GM13976 (cell line): ENCODE measurements at regions not wholly inside any gene's neighbourhood (a gene's known extent, or its start where the extent isn't known, plus 50 kb on each side); places are given as distances from the start of the nearest gene placed in this dataset.

Source experiments
- DNase-seq: peaks from one replicate; pipeline ENCODE4 v3.0.0; 2012; ENCODE audit warnings: low spot score
- CTCF ChIP-seq: IDR thresholded peaks from 2 replicates; pipeline ENCODE4 v1.5.1; 2012; ENCODE audit warnings: borderline replicate concordance, mild to moderate bottlenecking; ENCODE audit not compliant: insufficient read depth; ENCODE audit errors: extremely low read depth, missing control alignments, control extremely low read depth
- in situ Hi-C: fragments of 300-500 bp; cut with MboI; formaldehyde crosslinking; loops from one replicate; pipeline ENCODE4 v1.12.0; 2022; ENCODE audit warnings: low sequenced_read_pairs, mixed read lengths, inconsistent platforms; ENCODE audit not compliant: unreplicated experiment

GRCh38 chr1:221397141-221397540 lies 344.7 kb downstream of the DUSP10 start:
- TF ChIP-seq CTCF = no peak
- in situ Hi-C loops = no loop called here
- DNase-seq = no peak

DNA sequence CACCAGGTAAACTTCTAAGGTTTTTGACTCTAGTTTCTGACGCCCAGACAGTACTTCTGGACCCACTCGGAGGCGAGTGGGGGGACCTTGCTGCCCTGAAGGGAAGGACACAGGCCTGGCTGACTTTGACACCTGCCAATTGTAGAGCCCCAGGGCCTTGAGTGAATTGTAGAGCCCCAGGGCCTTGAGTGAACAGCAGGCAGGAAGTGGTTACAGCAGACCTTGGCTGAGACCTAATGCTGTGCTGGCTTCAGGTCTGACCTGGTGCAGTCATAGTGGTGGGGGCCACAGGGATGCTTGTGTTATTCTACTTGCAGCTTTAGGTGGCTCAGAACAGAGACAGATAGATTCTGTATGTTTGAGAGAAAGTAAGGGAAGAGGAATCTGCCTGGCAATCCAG lies 344.3 kb downstream of the DUSP10 start:
- TF ChIP-seq CTCF = no peak
- no peak for DNase-seq
- in situ Hi-C loops = no loop called here

DNA sequence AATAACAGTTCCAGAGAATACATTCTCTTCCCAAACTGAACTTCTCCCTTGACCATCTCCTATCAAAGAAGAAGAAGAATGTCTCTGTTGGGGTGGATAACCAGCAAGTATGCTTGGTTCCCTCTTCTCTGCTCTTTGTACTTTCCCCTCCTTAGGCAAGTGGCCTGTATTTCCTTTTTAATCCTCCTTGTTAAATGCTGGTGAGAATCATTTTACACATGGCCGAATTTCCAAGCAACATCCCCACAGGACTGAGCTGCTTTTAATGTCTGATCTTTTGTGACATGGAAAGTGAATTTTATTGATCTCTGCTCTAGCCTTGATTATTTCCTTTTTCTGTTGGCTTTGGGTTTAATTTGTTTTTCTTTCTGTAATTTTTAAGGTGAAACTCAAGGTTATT lies 336.7 kb downstream of the DUSP10 start:
- TF ChIP-seq CTCF = no peak
- in situ Hi-C loops = no loop called here
- DNase-seq = no peak

DNA sequence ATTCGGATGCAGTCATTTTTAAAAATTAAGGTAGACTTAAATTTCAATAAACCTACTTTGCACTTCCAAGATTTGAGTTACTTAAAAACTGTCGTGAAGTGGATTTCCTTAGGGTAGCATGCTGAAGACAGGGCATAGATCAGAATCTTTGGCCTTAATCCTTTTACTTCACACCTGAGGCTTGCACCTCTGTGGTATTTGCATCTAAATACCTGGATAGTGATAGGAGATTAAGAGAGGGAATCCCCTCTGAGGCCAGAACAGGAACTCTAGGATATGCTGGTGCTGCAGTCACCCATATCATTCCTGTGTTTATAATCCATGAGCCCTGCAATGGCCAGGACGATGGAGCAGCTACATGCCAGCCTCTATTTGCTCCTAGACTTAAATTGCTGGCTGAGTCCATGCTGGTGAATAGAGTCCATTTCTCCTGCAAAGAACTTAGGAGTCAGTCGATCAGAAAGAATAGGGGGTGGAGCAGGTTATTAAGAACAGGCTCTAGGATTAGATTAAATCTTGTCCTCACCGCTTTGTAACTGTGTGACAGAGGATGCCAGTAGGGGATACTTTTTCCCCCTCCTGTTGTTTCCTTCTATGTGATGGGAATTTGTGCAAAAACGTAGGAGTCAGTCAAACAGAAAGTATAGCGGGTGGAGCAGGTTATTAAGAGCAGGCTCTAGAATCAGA lies 333.6 kb downstream of the DUSP10 start:
- no peak for DNase-seq
- no peak for TF ChIP-seq CTCF
- in situ Hi-C loops = no loop called here

DNA sequence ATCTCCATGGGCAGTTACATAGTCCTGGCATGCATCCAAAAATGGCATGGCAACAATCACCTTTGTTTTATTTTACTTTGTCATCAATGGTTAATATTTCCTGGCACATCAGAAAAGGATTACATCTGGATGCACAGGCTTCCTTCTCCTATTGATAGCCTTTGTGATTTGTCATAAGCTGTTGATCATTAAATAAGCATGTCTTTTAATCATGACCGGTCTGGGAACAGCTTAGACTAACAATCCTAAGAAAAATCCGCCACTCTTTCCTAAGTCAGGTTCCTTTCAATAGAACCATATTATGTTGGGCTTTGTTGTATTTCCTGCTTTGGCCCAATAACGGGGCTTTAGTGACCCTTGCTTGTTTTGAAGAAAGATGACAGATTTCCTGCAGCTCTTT lies 330.6 kb downstream of the DUSP10 start:
- in situ Hi-C loops = no loop called here

GRCh38 chr1:221414772-221415539 lies 326.9 kb downstream of the DUSP10 start:
- no peak for DNase-seq
- no peak for TF ChIP-seq CTCF
- in situ Hi-C loops = no loop called here

More for the DNA sequence above, 330.6 kb downstream of the DUSP10 start:
- no peak for DNase-seq
- TF ChIP-seq CTCF = no peak
